ENCODE measurements at regions not wholly inside any gene's neighbourhood (a gene's known extent, or its start where the extent isn't known, plus 50 kb on each side); places are given as distances from the start of the nearest gene placed in this dataset.

- TF ChIP-seq POLR2AphosphoS5 (IDR thresholded peaks at IDR 0.05; ENCODE audit: low read depth, low read length) (no peak), MAX (IDR thresholded peaks at IDR 0.05) (no peak), CTCF (IDR thresholded peaks at IDR 0.05; ENCODE audit: control extremely low read depth in 1 of 3, insufficient read depth in 1 of 3, low read depth in 1 of 3, low read length in 3 of 3) (no peak), EZH2 (IDR thresholded peaks at IDR 0.05; ENCODE audit: low read depth, low read length, severe bottlenecking) (no peak), RAD21 (IDR thresholded peaks at IDR 0.05 in 1 of 2, conservative IDR thresholded peaks at IDR 0.05 in 1 of 2; ENCODE audit: low read depth in 2 of 2, low read length in 2 of 2) (no peak), ATF3 (IDR thresholded peaks at IDR 0.05; ENCODE audit: insufficient read depth, low read depth, low read length) (no peak), PHF8 (conservative IDR thresholded peaks at IDR 0.05; ENCODE audit: low read depth, low read length) (no peak), CREB1 (IDR thresholded peaks at IDR 0.05) (no peak), KDM1A (IDR thresholded peaks at IDR 0.05; ENCODE audit: borderline replicate concordance, low read length) (no peak), RNF2 (IDR thresholded peaks at IDR 0.05; ENCODE audit: borderline replicate concordance, low read depth, low read length, missing control alignments, poor library complexity, severe bottlenecking) (no peak)
These were observed 118.3 kb upstream of the AADACL2 start for GRCh38 chr3:151615464-151615863.
